Stomach (tissue), 4 donors: ENCODE measurements at regions not wholly inside any gene's neighbourhood (a gene's known extent, or its start where the extent isn't known, plus 50 kb on each side); places are given as distances from the start of the nearest gene placed in this dataset.

Experiments used
- CTCF ChIP-seq, 7 experiments: fragments of 450-650 bp in 4 of 7; fragments of 200-600 bp in 3 of 7; sonication (generic) in 3 of 7; IDR thresholded peaks; one replicate each; pipeline ENCODE4 v1.5.1; 2016 to 2019; ENCODE audit warnings: antibody characterized with exemption in 7 of 7, control low read depth in 2 of 7, mild to moderate bottlenecking in 1 of 7
- POLR2A ChIP-seq, 4 donors: fragments of 450-650 bp; IDR thresholded peaks; one replicate each; pipeline ENCODE4 v1.6.1; 2016; ENCODE audit warnings: antibody characterized with exemption in 4 of 4, control low read depth in 2 of 4, mild to moderate bottlenecking in 1 of 4, moderate library complexity in 1 of 4

DNA sequence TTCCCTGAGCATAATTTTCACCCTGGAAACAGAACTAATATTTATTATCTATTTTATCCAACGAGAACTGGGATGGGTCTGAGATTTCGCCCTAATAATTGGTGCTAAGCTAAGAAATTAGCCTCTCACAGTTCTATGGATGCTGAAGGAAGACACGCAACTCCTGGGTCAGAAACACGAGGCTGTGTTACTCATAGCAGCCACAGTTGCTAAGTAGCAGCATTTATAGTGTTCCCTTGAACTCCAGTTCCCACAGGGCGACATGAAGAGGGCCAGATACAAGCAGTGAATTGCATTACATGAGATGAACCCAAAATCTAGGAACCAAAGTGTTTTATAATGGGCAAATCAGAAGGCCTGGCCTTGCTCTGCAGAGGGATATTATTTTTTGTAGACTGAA, 109.8 kb upstream of the AGR3 start:
- TF ChIP-seq CTCF (IDR thresholded peaks at IDR 0.05): no peak
- TF ChIP-seq POLR2A (IDR thresholded peaks at IDR 0.05): no peak
